GM19351 (cell line): ENCODE measurements at regions not wholly inside any gene's neighbourhood (a gene's known extent, or its start where the extent isn't known, plus 50 kb on each side); places are given as distances from the start of the nearest gene placed in this dataset.
"Not testable (repeated sequence)": the region's sequence is repeated elsewhere in the genome, so short reads cannot be mapped to it uniquely, and the experiment has no call there.

Experiments
- ATAC-seq: cut with Tn5 transposase; IDR thresholded peaks from one replicate; pipeline ENCODE4 v1.9.1; 2021; ENCODE audit warnings: mild to moderate bottlenecking, moderate library complexity; ENCODE audit not compliant: unreplicated experiment

- no peak for ATAC-seq
These were observed 69.3 kb downstream of the ISOC1 start for GRCh38 chr5:129163810-129164378.

- no peak for ATAC-seq
These were observed 75.5 kb downstream of the ISOC1 start for GRCh38 chr5:129170050-129170449.

- ATAC-seq, result no peak
These were observed 76.8 kb downstream of the ISOC1 start for GRCh38 chr5:129171194-129171944.

- ATAC-seq, result no peak
These were observed 78.0 kb downstream of the ISOC1 start for GRCh38 chr5:129172580-129172979.

- ATAC-seq, result no peak
These were observed 79.2 kb downstream of the ISOC1 start for GRCh38 chr5:129173771-129174170.

- no peak for ATAC-seq
These were observed 79.9 kb downstream of the ISOC1 start for GRCh38 chr5:129174480-129174879.

- no peak for ATAC-seq
These were observed 82.9 kb downstream of the ISOC1 start for GRCh38 chr5:129177451-129177850.

- no peak for ATAC-seq
These were observed 104.8 kb downstream of the ISOC1 start for GRCh38 chr5:129199308-129199707.

GRCh38 chr5:129204525-129204924 lies 110.0 kb downstream of the ISOC1 start:
- no peak for ATAC-seq

GRCh38 chr5:129216001-129216400 lies 121.5 kb downstream of the ISOC1 start:
- no peak for ATAC-seq

- no peak for ATAC-seq
These were observed 122.6 kb downstream of the ISOC1 start for GRCh38 chr5:129217179-129217578.

GRCh38 chr5:129223178-129223577 lies 128.6 kb downstream of the ISOC1 start:
- no peak for ATAC-seq

GRCh38 chr5:129228577-129228976 lies 134.0 kb downstream of the ISOC1 start:
- no peak for ATAC-seq

GRCh38 chr5:129241755-129242154 lies 147.2 kb downstream of the ISOC1 start:
- ATAC-seq, result no peak

GRCh38 chr5:129243039-129243438 lies 148.5 kb downstream of the ISOC1 start:
- ATAC-seq, result no peak

- ATAC-seq, result no peak
These were observed 149.9 kb downstream of the ISOC1 start for GRCh38 chr5:129244478-129244877.

- no peak for ATAC-seq
These were observed 150.9 kb downstream of the ISOC1 start for GRCh38 chr5:129245489-129245888.

GRCh38 chr5:129246088-129246487 lies 151.5 kb downstream of the ISOC1 start:
- no peak for ATAC-seq

GRCh38 chr5:129249886-129250285 lies 155.3 kb downstream of the ISOC1 start:
- no peak for ATAC-seq

- ATAC-seq, result peak; percentile 52
These were observed 176.8 kb downstream of the ISOC1 start for GRCh38 chr5:129271308-129271707.

GRCh38 chr5:129284010-129284409 lies 176.1 kb upstream of the ADAMTS19 start:
- ATAC-seq, result no peak

- not testable (repeated sequence) for ATAC-seq
These were observed 165.9 kb upstream of the ADAMTS19 start for GRCh38 chr5:129294216-129294615.

- no peak for ATAC-seq
These were observed 153.4 kb upstream of the ADAMTS19 start for GRCh38 chr5:129306725-129307124.
